Endothelial cell of umbilical vein (primary cell): ENCODE measurements at regions not wholly inside any gene's neighbourhood (a gene's known extent, or its start where the extent isn't known, plus 50 kb on each side); places are given as distances from the start of the nearest gene placed in this dataset.

ENCODE experiments used
- BruUV-seq: library from RNA; stranded (reverse); fragments of 400-500 nt; replicated peaks from 2 replicates; lab custom pipeline; 2021; lab: Mats Ljungman, UMichigan
- CTCF ChIA-PET: fragments of 300-600, 350-600 bp; sonication (Branson Sonifier 250); formaldehyde crosslinking; loops from one replicate; lab custom pipeline; 2021; ENCODE audit warnings: antibody characterized with exemption, inconsistent platforms; lab: Charles Lee
- POLR2A ChIA-PET: fragments of 300-600, 350-600 bp; sonication (Branson Sonifier 250); formaldehyde crosslinking; loops from one replicate; lab custom pipeline; 2021; ENCODE audit warnings: antibody characterized with exemption, inconsistent platforms; lab: Charles Lee
- DNase-seq: peaks from one replicate; pipeline ENCODE4 v3.0.0-alpha.2; 2011; ENCODE audit warnings: low read depth, low spot score
- FAIRE-seq: peaks from 2 replicates; lab custom pipeline; 2011; peaks lifted over from hg19 to GRCh38; lab: Jason Lieb, UNC
- H2AFZ ChIP-seq: 2 replicates; pipeline ENCODE4 v1.6.0; 2012; ENCODE audit warnings: low read depth, low read length, control low read depth, inconsistent platforms
- H3K27ac ChIP-seq: 2 replicates; pipeline ENCODE4 v1.5.1; 2011; ENCODE audit warnings: low read depth, mild to moderate bottlenecking, control low read depth, low read length, moderate library complexity; ENCODE audit not compliant: insufficient read depth
- H3K27me3 ChIP-seq, 2 experiments: 2 replicates each; pipeline versions ENCODE4 v1.6.0 to v1.6.1; 2011; ENCODE audit warnings: low read length in 2 of 2, mixed read lengths in 1 of 2; ENCODE audit not compliant: control insufficient read depth in 2 of 2, insufficient read depth in 2 of 2
- H3K36me3 ChIP-seq, 2 experiments: 2 replicates in 1 of 2; 3 replicates in 1 of 2; pipeline ENCODE4 v1.5.1; 2011; ENCODE audit warnings: low read length in 2 of 2, mild to moderate bottlenecking in 1 of 2, moderate library complexity in 1 of 2; ENCODE audit not compliant: control insufficient read depth in 2 of 2, insufficient read depth in 2 of 2; ENCODE audit errors: extremely low read depth in 1 of 2
- H3K4me1 ChIP-seq: 3 replicates; pipeline ENCODE4 v1.5.1; 2011; ENCODE audit warnings: mild to moderate bottlenecking, low read length; ENCODE audit not compliant: control insufficient read depth, insufficient read depth; ENCODE audit errors: extremely low read depth
- H3K4me2 ChIP-seq: 2 replicates; pipeline ENCODE4 v1.6.1; 2011; ENCODE audit warnings: low read length, control low read depth, mixed read lengths; ENCODE audit not compliant: insufficient read depth
- H3K4me3 ChIP-seq, 3 experiments: fragments of 200-600 bp in 1 of 3; sonication (generic), shearing (Covaris generic) in 1 of 3; replicated peaks in 1 of 3; 2 replicates each; pipeline ENCODE4 v1.5.1; 2011 to 2016; ENCODE audit warnings: control low read depth in 3 of 3, low read length in 3 of 3, mild to moderate bottlenecking in 2 of 3, inconsistent platforms in 1 of 3, low read depth in 1 of 3, moderate library complexity in 1 of 3; ENCODE audit not compliant: insufficient read depth in 1 of 3
- H3K79me2 ChIP-seq: 2 replicates; pipeline ENCODE4 v1.6.0; 2012; ENCODE audit warnings: low read length, inconsistent platforms; ENCODE audit not compliant: control insufficient read depth, insufficient read depth
- H3K9ac ChIP-seq: replicated peaks from 2 replicates; pipeline ENCODE3; 2011; ENCODE audit warnings: low read length, control low read depth; ENCODE audit not compliant: insufficient read depth; ENCODE audit errors: extremely low read depth
- H3K9me1 ChIP-seq: replicated peaks from 3 replicates; pipeline ENCODE4 v1.6.0; 2011; ENCODE audit warnings: mild to moderate bottlenecking, low read length; ENCODE audit not compliant: control insufficient read depth, insufficient read depth; ENCODE audit errors: extremely low read depth
- H3K9me3 ChIP-seq: replicated peaks from 2 replicates; pipeline ENCODE4 v1.5.1; 2012; ENCODE audit warnings: low read length, inconsistent platforms; ENCODE audit not compliant: control insufficient read depth, insufficient read depth
- H4K20me1 ChIP-seq: replicated peaks from 2 replicates; pipeline ENCODE3; 2011; ENCODE audit warnings: mild to moderate bottlenecking, low read length; ENCODE audit not compliant: control insufficient read depth, insufficient read depth; ENCODE audit errors: extremely low read depth
- CTCF ChIP-seq, 2 donors: IDR thresholded peaks; 1 replicate in 1 of 2; 2 replicates in 1 of 2; pipeline ENCODE4 v1.5.1; 2011; ENCODE audit warnings: low read length in 2 of 2, mild to moderate bottlenecking in 2 of 2, moderate library complexity in 2 of 2, control low read depth in 1 of 2, inconsistent platforms in 1 of 2, low read depth in 1 of 2; ENCODE audit not compliant: insufficient read depth in 1 of 2; ENCODE audit errors: extremely low read depth in 1 of 2
- EZH2 ChIP-seq: IDR thresholded peaks from 2 replicates; pipeline ENCODE4 v1.6.1; 2012; ENCODE audit warnings: borderline replicate concordance, low read depth, mild to moderate bottlenecking, moderate library complexity, low read length, inconsistent platforms; ENCODE audit not compliant: severe bottlenecking
- FOS ChIP-seq: IDR thresholded peaks from 2 replicates; pipeline ENCODE4 v1.6.1; 2011; ENCODE audit warnings: mild to moderate bottlenecking, low read length, moderate library complexity, borderline replicate concordance; ENCODE audit not compliant: insufficient read depth
- GATA2 ChIP-seq: IDR thresholded peaks from 2 replicates; pipeline ENCODE4 v1.7.0; 2011; ENCODE audit warnings: low read depth, mild to moderate bottlenecking, moderate library complexity, mixed read lengths, low read length; ENCODE audit not compliant: insufficient read length, insufficient read depth
- JUN ChIP-seq: IDR thresholded peaks from 2 replicates; pipeline ENCODE4 v1.6.1; 2011; ENCODE audit warnings: borderline replicate concordance, low read depth; ENCODE audit not compliant: insufficient read length, insufficient read depth
- MAX ChIP-seq: IDR thresholded peaks from 2 replicates; pipeline ENCODE4 v1.6.1; 2011; ENCODE audit not compliant: insufficient read depth, insufficient read length
- MYC ChIP-seq: IDR thresholded peaks from one replicate; pipeline ENCODE4 v1.6.1; 2011; ENCODE audit warnings: mild to moderate bottlenecking, low read depth, low read length
- POLR2A ChIP-seq: IDR thresholded peaks from 2 replicates; pipeline ENCODE4 v1.6.1; 2012; ENCODE audit warnings: low read depth, mild to moderate bottlenecking, control low read depth, low read length
- POLR2AphosphoS5 ChIP-seq: IDR thresholded peaks from 2 replicates; pipeline ENCODE4 v1.6.1; 2012; ENCODE audit warnings: low read depth, mild to moderate bottlenecking, control low read depth, low read length, moderate library complexity; ENCODE audit not compliant: insufficient read depth
- dilution Hi-C: fragments of 300-500 bp; cut with MboI; formaldehyde crosslinking; loops from one replicate; pipeline ENCODE4 v1.15.0; 2019; ENCODE audit warnings: low sequenced_read_pairs; ENCODE audit not compliant: extremely low pct_ligation_motif_present
- intact Hi-C: fragments of 100-400 bp; cut with micrococcal nuclease; formaldehyde crosslinking; loops from one replicate; pipeline ENCODE4 v1.10.0; 2022

DNA sequence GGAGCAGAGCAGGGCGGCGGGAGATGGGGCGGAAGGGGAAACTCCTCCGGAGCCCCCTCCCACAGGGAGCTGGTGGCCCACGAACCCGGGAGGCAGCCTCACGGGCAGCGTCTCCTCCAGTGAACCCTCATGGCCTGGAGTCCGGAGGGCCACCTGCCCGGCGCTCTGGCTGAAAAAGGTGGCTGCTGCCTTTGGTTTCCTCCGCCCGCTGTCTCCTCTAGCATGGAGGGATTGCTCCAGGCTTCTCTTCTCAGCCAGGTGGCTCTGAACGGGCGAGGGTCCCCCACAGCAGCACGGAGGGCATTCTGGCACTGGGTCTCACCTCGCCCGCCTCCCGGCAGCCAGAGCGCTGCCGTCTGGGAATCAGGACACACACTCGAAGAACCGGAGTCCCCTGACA is 177.3 kb upstream of the PFKP start:
- H4K20me1 ChIP-seq: no peaks in the 10 kb centered on the region
- no peak for TF ChIP-seq MAX
- no peak for TF ChIP-seq EZH2
- TF ChIP-seq MYC: no peak
- TF ChIP-seq POLR2A: no peak
- TF ChIP-seq FOS: no peak
- no peak for TF ChIP-seq JUN
- TF ChIP-seq POLR2AphosphoS5: no peak
- no peak for TF ChIP-seq GATA2
- no peak for TF ChIP-seq CTCF (IDR thresholded peaks at IDR 0.05; ENCODE audit: extremely low read depth in 1 of 2, insufficient read depth in 1 of 2, low read depth in 1 of 2, low read length in 2 of 2)
- H2AFZ ChIP-seq: no peak overlapping the region
- no TSS peak for BruUV-seq
- H3K4me2 ChIP-seq: no peak overlapping the region
- POLR2A ChIA-PET: no interaction called here
- H3K79me2 ChIP-seq: no peaks in the 10 kb centered on the region
- dilution Hi-C loops: no loop called here
- FAIRE-seq: no peak
- no peak for DNase-seq
- no peak overlapping the region for H3K27ac ChIP-seq
- no peaks in the 10 kb centered on the region for H3K9me3 ChIP-seq
- H3K4me3 ChIP-seq: no peak overlapping the region
- intact Hi-C loops: no loop called here
- no peaks in the 10 kb centered on the region for H3K27me3 ChIP-seq
- H3K9ac ChIP-seq: no peak overlapping the region
- H3K9me1 ChIP-seq: no peaks in the 10 kb centered on the region
- H3K36me3 ChIP-seq: no peaks in the 10 kb centered on the region
- no peaks in the 10 kb centered on the region for H3K4me1 ChIP-seq
- CTCF ChIA-PET: no interaction called here
